ENCODE measurements at regions not wholly inside any gene's neighbourhood (a gene's known extent, or its start where the extent isn't known, plus 50 kb on each side); places are given as distances from the start of the nearest gene placed in this dataset.

DNA sequence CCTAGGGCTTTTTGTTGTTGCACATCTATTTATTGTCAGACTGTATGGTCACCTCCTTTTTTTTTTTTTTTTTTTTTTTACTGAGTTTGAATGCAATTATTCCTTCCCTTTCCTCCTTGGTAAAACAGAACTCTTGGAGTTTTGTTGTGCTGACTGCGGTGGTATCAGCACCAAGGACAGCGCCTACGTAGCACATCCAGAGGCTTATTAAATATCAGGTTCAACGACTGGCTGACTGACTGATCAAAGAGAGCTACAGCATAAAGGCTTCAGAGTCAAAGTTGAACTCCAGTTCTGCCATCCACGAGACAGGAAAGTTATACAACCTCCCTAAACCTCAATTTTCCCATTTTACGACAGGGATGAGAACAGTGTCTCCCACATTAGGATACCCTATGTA lies 86.1 kb upstream of the RBFOX1 start:
- Histone ChIP-seq H3K36me3 (ENCODE audit: control insufficient read depth in 2 of 2, insufficient read depth in 1 of 2, low read length in 2 of 2) (no peaks in the 10 kb centered on the region), H3K9me3 (ENCODE audit: control insufficient read depth, insufficient read depth, low read depth, low read length) (no peaks in the 10 kb centered on the region)

DNA sequence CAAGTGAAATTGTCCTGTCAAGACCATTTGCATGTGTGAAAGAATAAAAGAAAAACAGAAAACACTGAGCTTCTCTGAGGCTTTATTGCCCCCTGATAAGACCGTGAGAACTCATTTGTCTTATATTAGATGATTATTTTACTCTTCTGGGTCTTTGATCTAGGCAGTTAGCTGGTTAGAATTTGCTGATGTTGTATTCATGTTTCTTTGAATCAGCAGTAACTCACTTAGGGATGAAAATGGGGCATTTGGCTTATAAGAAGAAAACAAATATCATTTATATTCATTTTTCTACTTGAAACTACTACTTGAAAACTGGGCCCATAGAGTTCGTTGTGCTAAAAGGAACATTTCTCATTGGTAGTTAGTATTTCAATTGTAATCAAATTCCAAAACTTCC lies 93.1 kb upstream of the RBFOX1 start:
- no peak for TF ChIP-seq ZNF768 (tag by site-specific recombination; IDR thresholded peaks at IDR 0.05)
- TF ChIP-seq, protein P1, sequence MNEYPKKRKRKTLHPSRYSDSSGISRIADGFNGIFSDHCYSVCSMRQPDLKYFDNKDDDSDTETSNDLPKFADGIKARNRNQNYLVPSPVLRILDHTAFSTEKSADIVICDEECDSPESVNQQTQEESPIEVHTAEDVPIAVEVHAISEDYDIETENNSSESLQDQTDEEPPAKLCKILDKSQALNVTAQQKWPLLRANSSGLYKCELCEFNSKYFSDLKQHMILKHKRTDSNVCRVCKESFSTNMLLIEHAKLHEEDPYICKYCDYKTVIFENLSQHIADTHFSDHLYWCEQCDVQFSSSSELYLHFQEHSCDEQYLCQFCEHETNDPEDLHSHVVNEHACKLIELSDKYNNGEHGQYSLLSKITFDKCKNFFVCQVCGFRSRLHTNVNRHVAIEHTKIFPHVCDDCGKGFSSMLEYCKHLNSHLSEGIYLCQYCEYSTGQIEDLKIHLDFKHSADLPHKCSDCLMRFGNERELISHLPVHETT (tag by site-specific recombination; IDR thresholded peaks at IDR 0.05) = no peak
- TF ChIP-seq ZNF830 (tag by site-specific recombination; IDR thresholded peaks at IDR 0.05; ENCODE audit: low read depth) = no peak
- TF ChIP-seq ZNF658 (tag by site-specific recombination; IDR thresholded peaks at IDR 0.05) = no peak
- TF ChIP-seq, protein P2, sequence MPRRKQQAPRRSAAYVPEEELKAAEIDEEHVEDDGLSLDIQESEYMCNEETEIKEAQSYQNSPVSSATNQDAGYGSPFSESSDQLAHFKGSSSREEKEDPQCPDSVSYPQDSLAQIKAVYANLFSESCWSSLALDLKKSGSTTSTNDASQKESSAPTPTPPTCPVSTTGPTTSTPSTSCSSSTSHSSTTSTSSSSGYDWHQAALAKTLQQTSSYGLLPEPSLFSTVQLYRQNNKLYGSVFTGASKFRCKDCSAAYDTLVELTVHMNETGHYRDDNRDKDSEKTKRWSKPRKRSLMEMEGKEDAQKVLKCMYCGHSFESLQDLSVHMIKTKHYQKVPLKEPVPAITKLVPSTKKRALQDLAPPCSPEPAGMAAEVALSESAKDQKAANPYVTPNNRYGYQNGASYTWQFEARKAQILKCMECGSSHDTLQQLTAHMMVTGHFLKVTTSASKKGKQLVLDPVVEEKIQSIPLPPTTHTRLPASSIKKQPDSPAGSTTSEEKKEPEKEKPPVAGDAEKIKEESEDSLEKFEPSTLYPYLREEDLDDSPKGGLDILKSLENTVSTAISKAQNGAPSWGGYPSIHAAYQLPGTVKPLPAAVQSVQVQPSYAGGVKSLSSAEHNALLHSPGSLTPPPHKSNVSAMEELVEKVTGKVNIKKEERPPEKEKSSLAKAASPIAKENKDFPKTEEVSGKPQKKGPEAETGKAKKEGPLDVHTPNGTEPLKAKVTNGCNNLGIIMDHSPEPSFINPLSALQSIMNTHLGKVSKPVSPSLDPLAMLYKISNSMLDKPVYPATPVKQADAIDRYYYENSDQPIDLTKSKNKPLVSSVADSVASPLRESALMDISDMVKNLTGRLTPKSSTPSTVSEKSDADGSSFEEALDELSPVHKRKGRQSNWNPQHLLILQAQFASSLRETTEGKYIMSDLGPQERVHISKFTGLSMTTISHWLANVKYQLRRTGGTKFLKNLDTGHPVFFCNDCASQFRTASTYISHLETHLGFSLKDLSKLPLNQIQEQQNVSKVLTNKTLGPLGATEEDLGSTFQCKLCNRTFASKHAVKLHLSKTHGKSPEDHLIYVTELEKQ (tag by site-specific recombination; IDR thresholded peaks at IDR 0.05; ENCODE audit: borderline replicate concordance) = no peak
- TF ChIP-seq ZNF324 (tag by site-specific recombination; IDR thresholded peaks at IDR 0.05) = no peak
- TF ChIP-seq ZNF571 (tag by site-specific recombination; IDR thresholded peaks at IDR 0.05) = no peak
- TF ChIP-seq GLI4 (tag by site-specific recombination; IDR thresholded peaks at IDR 0.05) = no peak
- no peak for TF ChIP-seq ZNF707 (tag by site-specific recombination; IDR thresholded peaks at IDR 0.05)
- TF ChIP-seq BCL11B (tag by site-specific recombination; IDR thresholded peaks at IDR 0.05; ENCODE audit: low read depth) = no peak
- TF ChIP-seq, protein P3, sequence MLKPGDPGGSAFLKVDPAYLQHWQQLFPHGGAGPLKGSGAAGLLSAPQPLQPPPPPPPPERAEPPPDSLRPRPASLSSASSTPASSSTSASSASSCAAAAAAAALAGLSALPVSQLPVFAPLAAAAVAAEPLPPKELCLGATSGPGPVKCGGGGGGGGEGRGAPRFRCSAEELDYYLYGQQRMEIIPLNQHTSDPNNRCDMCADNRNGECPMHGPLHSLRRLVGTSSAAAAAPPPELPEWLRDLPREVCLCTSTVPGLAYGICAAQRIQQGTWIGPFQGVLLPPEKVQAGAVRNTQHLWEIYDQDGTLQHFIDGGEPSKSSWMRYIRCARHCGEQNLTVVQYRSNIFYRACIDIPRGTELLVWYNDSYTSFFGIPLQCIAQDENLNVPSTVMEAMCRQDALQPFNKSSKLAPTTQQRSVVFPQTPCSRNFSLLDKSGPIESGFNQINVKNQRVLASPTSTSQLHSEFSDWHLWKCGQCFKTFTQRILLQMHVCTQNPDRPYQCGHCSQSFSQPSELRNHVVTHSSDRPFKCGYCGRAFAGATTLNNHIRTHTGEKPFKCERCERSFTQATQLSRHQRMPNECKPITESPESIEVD (tag by site-specific recombination; IDR thresholded peaks at IDR 0.05) = no peak
- POLR2A ChIA-PET = no interaction called here
- Histone ChIP-seq H3K36me3 (ENCODE audit: control insufficient read depth in 2 of 2, insufficient read depth in 1 of 2, low read length in 2 of 2) (no peaks in the 10 kb centered on the region), H3K27ac (ENCODE audit: extremely low read depth, low read depth, low read length) (no peak overlapping the region), H3K9me3 (ENCODE audit: control insufficient read depth, insufficient read depth, low read depth, low read length) (no peaks in the 10 kb centered on the region), H3K4me1 (ENCODE audit: control insufficient read depth, insufficient read depth, low read length) (no peaks in the 10 kb centered on the region), H3K4me3 (ENCODE audit: low read depth, low read length) (no peak overlapping the region)
- CTCF ChIA-PET = no interaction called here

More for the DNA sequence above, 86.1 kb upstream of the RBFOX1 start:
- CTCF ChIA-PET = no interaction called here
- no peak overlapping the region for H3K4me3 ChIP-seq (ENCODE audit: low read depth, low read length)
- H3K27ac ChIP-seq (ENCODE audit: extremely low read depth, low read depth, low read length) = no peak overlapping the region
- TF ChIP-seq, protein P4, sequence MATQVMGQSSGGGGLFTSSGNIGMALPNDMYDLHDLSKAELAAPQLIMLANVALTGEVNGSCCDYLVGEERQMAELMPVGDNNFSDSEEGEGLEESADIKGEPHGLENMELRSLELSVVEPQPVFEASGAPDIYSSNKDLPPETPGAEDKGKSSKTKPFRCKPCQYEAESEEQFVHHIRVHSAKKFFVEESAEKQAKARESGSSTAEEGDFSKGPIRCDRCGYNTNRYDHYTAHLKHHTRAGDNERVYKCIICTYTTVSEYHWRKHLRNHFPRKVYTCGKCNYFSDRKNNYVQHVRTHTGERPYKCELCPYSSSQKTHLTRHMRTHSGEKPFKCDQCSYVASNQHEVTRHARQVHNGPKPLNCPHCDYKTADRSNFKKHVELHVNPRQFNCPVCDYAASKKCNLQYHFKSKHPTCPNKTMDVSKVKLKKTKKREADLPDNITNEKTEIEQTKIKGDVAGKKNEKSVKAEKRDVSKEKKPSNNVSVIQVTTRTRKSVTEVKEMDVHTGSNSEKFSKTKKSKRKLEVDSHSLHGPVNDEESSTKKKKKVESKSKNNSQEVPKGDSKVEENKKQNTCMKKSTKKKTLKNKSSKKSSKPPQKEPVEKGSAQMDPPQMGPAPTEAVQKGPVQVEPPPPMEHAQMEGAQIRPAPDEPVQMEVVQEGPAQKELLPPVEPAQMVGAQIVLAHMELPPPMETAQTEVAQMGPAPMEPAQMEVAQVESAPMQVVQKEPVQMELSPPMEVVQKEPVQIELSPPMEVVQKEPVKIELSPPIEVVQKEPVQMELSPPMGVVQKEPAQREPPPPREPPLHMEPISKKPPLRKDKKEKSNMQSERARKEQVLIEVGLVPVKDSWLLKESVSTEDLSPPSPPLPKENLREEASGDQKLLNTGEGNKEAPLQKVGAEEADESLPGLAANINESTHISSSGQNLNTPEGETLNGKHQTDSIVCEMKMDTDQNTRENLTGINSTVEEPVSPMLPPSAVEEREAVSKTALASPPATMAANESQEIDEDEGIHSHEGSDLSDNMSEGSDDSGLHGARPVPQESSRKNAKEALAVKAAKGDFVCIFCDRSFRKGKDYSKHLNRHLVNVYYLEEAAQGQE (tag by site-specific recombination; IDR thresholded peaks at IDR 0.05) = peak; percentile 90
- no peak for TF ChIP-seq ZNF529 (tag by site-specific recombination; IDR thresholded peaks at IDR 0.05; ENCODE audit: insufficient replicate concordance)
- POLR2A ChIA-PET = interaction anchor here (0.7 kb wide), 1 partner anchor 315 kb away, joined by 8 read pairs; no protein-coding TSS in a partner anchor
- no peaks in the 10 kb centered on the region for H3K4me1 ChIP-seq (ENCODE audit: control insufficient read depth, insufficient read depth, low read length)

Measured in HEK293 (cell line).